DMS 273 (cell line): ENCODE measurements at regions not wholly inside any gene's neighbourhood (a gene's known extent, or its start where the extent isn't known, plus 50 kb on each side); places are given as distances from the start of the nearest gene placed in this dataset.
A peak's percentile ranks its signal among the peaks of the same experiment; 100 is the strongest.
"Not testable (repeated sequence)": the region's sequence is repeated elsewhere in the genome, so short reads cannot be mapped to it uniquely, and the experiment has no call there.

ENCODE experiments used
- DNase-seq: peaks from one replicate; lab custom pipeline; 2025; ENCODE audit not compliant: unreplicated experiment; lab: John Stamatoyannopoulos, UW

DNA sequence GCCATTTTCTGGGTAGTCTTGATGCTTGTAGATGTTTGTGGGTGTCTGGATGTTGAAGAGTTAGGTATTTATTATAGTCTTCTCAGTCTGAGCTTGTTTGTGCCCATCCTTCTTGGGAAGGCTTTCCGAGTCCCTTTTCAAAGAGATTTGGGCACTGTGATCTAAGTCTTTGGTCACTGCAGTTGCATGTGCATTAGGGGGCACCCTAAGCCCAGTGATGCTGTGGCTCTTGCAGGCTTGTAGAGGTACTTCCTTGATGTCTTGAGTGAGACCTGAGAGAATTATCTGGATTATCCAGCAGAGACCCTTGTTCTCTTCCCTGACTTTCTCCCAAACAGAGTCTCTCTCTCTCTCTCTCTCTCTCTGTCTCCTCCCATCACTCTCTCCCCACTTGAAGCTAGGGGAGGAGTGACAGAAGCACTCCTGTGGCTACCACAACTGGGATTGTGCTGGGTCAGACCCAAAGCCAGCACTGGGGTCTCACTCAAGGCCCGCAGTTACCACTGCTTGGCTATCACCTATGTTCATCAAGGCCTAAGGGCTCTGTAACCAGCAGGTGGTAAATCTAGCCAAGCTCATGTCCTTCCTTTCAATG, 68.5 kb downstream of the TMCO5A start:
- DNase-seq = peak; percentile 52

DNA sequence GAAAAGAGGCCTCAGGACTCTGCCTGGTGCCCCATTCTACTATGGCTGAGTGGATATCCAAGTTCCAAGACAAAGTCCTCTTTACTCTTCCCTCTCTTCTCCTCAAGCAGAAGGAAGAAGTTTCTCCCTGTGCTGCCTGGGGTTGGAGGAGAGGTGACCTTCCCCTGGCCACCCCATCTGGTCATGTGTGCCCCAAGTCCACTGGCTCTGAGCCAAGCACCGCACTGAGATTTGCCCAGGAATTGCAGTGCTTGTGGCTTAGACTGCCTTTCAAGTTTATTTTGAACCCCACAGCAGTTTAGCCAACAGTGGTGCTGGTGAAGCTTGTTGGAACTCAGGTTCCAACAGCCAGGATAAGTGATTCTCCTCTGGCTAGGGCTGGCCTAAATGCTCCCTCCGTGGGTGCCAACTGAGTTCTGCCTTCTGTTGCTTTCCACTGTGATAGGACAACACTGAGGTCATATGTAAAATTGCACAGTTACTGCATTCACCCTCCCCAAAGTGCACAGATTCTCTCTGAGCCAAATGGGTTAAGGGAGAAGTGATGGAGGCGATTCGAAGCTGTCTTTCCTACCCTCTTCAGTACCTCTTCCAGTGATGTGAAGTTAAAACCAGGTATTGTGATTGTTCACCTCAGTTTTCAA, 69.9 kb downstream of the TMCO5A start:
- peak; percentile 12 for DNase-seq

GRCh38 chr15:38005953-38006808, 71.7 kb downstream of the TMCO5A start:
- DNase-seq = no peak

DNA sequence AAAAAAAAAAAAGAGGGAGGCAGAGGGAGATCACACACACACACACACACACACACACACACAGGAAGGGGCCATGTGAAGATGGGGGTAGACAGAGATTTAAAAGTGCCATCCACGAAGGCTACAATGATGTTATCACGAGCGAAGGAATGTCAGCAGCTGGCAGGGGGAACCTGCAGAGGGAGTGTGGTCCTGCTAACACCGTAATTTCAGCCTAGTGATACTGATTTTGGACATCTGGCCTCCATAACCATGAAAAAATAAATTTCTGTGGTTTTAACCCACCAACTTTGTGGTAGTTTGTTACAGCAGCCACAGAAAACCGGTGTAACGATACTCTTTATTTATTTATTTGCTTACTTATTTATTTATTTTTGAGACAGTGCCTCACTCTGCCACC, 76.0 kb downstream of the TMCO5A start:
- DNase-seq = no peak

- no peak for DNase-seq
Observed at GRCh38 chr15:38012894-38013293, 78.5 kb downstream of the TMCO5A start.

DNA sequence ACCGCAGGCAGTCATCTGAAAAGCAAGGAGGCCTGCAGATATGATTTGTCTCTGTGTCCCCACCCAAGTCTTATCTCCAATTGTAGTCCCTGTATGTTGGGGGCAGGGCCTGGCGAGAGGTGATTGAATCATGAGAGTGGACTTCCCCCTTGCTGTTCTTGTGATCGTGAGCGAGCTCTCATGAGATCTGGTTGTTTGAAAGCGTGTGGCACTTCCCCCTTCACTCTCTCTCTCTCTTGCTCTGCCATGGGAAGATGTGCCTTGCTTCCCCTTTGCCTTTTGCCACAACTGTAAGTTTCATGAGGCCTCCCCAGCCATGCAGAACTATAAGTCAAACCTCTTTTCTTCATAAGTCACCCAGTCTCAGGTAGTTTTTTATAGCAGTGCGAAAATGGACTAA, 83.3 kb downstream of the TMCO5A start:
- no peak for DNase-seq

- no peak for DNase-seq
Observed at GRCh38 chr15:38019066-38019465, 84.6 kb downstream of the TMCO5A start.

- DNase-seq = no peak
Observed at GRCh38 chr15:38021259-38021658, 86.8 kb downstream of the TMCO5A start.

GRCh38 chr15:38024293-38025091, 90.1 kb downstream of the TMCO5A start:
- DNase-seq = no peak

DNA sequence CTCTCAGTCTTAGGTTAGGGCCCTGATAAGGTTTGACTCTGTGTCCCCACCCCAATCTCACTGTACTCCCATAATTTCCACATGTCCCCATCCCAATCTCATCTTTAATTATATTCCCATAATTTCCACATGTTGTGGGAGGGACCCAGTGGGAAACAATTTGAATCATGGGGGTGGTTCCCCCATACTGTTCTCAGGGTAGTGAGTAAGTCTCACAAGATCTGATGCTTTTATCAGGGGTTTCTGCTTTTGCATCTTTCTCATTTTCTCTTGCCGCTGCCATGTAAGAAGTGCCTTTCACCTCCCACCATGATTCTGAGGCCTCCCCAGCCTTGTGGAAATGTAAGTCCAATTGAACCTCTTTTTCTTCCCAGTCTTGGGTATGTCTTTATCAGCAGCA, 91.2 kb downstream of the TMCO5A start:
- not testable (repeated sequence) for DNase-seq

DNA sequence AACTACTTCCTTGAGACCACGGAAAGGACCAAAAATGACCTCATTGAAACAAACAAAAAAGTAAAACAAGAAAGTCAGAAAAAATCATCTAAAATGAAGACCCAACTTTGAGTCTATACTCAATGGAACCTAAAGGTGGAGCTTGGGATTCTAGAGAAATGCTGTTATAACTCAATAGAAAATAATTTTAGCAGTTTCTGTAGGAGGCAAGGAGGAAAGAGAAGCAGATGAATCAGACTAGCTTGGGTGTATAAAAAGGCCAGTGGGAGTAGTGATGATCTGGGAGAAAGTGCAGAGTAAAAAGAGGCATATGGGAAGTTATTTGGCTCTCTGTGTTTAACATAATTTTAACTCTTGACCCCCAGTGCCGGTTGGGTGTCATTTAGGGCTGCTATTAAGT, 94.4 kb downstream of the TMCO5A start:
- no peak for DNase-seq

- DNase-seq = no peak
Observed at GRCh38 chr15:38029736-38030135, 95.3 kb downstream of the TMCO5A start.

DNA sequence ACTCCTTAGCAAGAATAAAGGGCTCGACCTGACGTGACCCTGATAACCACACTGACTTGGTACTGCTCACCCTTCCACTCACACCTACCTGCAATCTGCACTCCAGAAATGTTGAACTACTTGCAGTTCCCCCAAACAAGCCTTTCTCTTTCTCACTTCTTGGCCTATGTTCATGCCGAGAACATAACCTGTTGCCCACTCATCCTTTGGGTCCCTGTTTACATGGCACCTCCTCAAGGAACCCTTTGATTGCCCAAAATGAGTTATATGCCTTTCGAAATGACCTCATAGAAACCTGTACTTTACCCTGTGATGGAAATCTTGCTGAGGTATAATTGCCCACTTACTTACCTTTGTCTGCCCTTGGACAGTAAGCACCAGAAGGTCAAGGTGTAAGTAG, 96.2 kb downstream of the TMCO5A start:
- no peak for DNase-seq

- DNase-seq = no peak
Observed at GRCh38 chr15:38035701-38036100, 101.3 kb downstream of the TMCO5A start.

- no peak for DNase-seq
Observed at GRCh38 chr15:38036790-38037338, 102.4 kb downstream of the TMCO5A start.

DNA sequence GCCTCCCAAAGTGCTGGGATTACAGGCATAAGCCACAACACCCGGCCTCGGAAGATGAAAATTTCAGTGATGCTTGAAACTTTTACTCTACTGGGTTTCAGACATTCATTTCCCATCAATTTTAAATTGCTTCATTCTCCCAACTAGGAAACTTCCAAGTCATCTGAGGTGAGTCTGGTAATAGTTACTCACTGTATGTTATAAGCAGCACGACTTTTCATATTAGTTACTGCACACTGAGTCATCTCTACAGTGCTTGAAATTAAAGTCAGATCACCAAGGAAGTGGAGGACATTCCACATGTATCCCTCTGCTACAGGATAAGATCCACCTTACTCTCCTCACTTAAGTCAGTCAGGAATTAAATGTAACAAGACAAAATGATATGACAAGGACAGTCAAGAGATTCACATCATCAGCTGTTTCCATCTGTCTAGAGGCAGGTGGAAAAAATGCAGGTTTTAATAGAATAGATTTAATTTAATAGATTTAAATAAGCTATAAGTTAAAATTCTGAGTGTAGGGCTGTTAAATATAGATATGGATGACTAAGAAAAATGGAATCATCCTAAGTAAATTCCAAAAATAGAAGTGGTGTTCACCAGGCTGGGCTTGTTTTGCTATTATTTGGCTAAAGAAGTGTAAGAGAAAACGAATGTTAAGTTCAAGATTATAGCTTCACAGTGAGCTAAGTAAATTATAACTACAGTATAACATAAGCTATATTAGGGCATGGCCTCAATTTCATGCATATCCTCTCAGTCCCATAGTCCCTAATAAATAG, 104.4 kb downstream of the TMCO5A start:
- no peak for DNase-seq

DNA sequence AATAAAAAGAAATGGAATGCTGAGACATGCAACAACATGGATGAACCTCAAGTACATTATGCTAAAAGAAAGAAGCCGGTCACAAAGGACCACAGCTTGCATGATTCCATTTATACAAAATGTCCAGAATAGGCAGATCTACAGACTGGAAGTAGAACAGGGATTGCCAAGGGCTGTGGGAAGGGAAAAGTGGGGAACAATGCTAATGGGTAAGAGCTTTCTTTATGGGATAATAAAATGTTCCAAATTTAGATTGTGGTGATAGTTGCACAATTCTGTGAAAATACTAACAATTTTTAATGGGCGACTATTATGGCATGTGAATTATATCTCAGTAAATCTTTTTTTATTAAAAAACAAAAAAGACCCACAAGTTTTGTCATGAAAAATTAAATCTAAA, 106.2 kb downstream of the TMCO5A start:
- DNase-seq = no peak

DNA sequence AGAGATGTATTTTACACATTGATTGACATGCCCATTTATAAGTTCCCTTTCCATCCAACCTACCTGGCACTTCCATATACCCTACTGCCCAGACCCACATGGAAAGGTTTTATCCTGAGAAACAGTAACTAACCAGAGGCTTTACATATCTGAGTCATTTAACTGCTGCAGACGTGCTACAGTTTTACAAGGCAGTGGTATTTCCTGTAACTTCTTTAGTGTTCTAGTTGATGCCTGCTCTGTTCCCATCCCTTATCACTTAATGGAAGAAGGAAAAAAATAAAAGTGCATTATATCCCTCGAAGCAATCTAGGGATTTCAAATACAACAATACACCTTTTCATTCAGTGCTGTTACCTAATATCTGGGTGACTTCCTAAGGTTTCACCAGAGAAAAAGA, 107.1 kb downstream of the TMCO5A start:
- DNase-seq = no peak

GRCh38 chr15:38042211-38042610, 107.8 kb downstream of the TMCO5A start:
- DNase-seq = no peak

- DNase-seq = no peak
Observed at GRCh38 chr15:38042707-38043445, 108.4 kb downstream of the TMCO5A start.
